ENCODE measurements at regions not wholly inside any gene's neighbourhood (a gene's known extent, or its start where the extent isn't known, plus 50 kb on each side); places are given as distances from the start of the nearest gene placed in this dataset.

DNA sequence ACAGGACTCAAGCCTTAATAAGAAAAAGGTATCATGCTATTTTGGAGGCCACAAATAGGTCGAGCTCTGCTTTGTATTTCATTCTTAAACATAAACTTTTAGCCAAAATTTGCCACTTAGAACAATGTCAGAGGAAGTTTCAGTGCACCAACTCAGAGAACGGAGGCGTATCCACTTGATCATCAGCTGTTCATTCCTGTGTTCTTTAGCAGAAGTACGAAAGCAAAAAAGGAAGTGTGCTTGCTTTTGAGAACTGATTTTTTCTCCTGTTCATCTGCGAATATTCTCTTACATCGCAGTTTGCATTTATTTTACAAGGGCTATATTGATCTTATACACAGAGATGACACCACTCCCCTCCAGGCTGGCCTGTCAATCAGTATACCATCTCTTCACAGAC is 188.6 kb upstream of the SOX5 start:
- TF ChIP-seq POLR2AphosphoS5 (IDR thresholded peaks at IDR 0.05; ENCODE audit: low read depth, low read length) (no peak), POLR2A (IDR thresholded peaks at IDR 0.05; ENCODE audit: low read depth, low read length) (no peak), TAF1 (IDR thresholded peaks at IDR 0.05; ENCODE audit: borderline replicate concordance, low read depth, low read length) (no peak)

Data from GM12892 (cell line).